Right lobe of liver (tissue), 6 donors: ENCODE measurements at regions not wholly inside any gene's neighbourhood (a gene's known extent, or its start where the extent isn't known, plus 50 kb on each side); places are given as distances from the start of the nearest gene placed in this dataset.

ENCODE experiments used
- ATAC-seq, 4 donors: fragments of 200-7000 bp; cut with Tn5 transposase; one replicate each; pipeline ENCODE4 v1.9.1; 2020; ENCODE audit warnings: mild to moderate bottlenecking in 4 of 4, moderate library complexity in 4 of 4
- DNase-seq, 3 donors: peaks; one replicate each; pipeline ENCODE4 v3.0.0-alpha.2; 2020
- H3K27ac ChIP-seq, 3 donors: fragments of 200-600 bp; one replicate each; pipeline ENCODE4 v1.8.0; 2022
- H3K27me3 ChIP-seq, 2 donors: fragments of 200-600 bp; one replicate each; pipeline ENCODE4 v1.8.0; 2022
- H3K36me3 ChIP-seq, 4 donors: fragments of 200-600 bp; sonication (generic) in 1 of 4; one replicate each; pipeline versions ENCODE4 v1.5.1 to v1.8.0; 2017 to 2022; ENCODE audit warnings: control low read depth in 1 of 4
- H3K4me1 ChIP-seq, 4 donors: fragments of 200-600 bp; sonication (generic) in 1 of 4; one replicate each; pipeline versions ENCODE4 v1.5.1 to v1.8.0; 2017 to 2022; ENCODE audit warnings: control low read depth in 1 of 4
- H3K4me3 ChIP-seq, 3 donors: fragments of 200-600 bp; one replicate each; pipeline ENCODE4 v1.8.0; 2022
- H3K9me3 ChIP-seq, 4 donors: fragments of 200-600 bp; sonication (generic) in 1 of 4; one replicate each; pipeline versions ENCODE4 v1.5.1 to v1.8.0; 2017 to 2022; ENCODE audit warnings: control low read depth in 1 of 4
- POLR2A ChIP-seq: fragments of 450-650 bp; IDR thresholded peaks from one replicate; pipeline ENCODE4 v1.6.1; 2017; ENCODE audit warnings: antibody characterized with exemption, mild to moderate bottlenecking
- WGBS: methylation state at CpG from one replicate; pipeline ENCODE4 v1.1.6; 2018; ENCODE audit warnings: low coverage, low lambda C conversion rate; ENCODE audit not compliant: insufficient coverage; ENCODE audit errors: missing lambda C conversion rate; 5-methylcytosine and 5-hydroxymethylcytosine counted together
- intact Hi-C, 2 donors: fragments of 100-400 bp; cut with DNase I; formaldehyde crosslinking; loops; one replicate each; pipeline versions ENCODE4 v1.11.2 to v1.14.1; 2022
- TF ChIP-seq, protein P1 (sequence below), 4 donors: fragments of 200-600 bp in 3 of 4; fragments of 450-650 bp in 1 of 4; IDR thresholded peaks; one replicate each; pipeline versions ENCODE4 v1.5.1 to v1.8.0; 2016 to 2022; ENCODE audit warnings: antibody characterized with exemption in 4 of 4, mild to moderate bottlenecking in 2 of 4
- donor health status: DM: no; HTN: yes; CAD: no.
- donor health status: DM: no; HTN: no; CAD: no.
- donor health status: DM: no; HTN: no; CAD: no.
- donor health status: DM: no; HTN: yes; CAD: no.
- donor health status: DM: no; HTN: yes; CAD: no.

- Histone ChIP-seq H3K9me3 (no peaks in the 10 kb centered on the region), H3K4me3 (no peak overlapping the region), H3K27me3 (no peaks in the 10 kb centered on the region), H3K27ac (no peak overlapping the region), H3K36me3 (no peaks in the 10 kb centered on the region), H3K4me1 (no peaks in the 10 kb centered on the region)
- ATAC-seq (no peak), DNase-seq (no peak)
- WGBS: 24% methylated on average over 3 of the region's 3 CpGs
- TF ChIP-seq, protein P1, sequence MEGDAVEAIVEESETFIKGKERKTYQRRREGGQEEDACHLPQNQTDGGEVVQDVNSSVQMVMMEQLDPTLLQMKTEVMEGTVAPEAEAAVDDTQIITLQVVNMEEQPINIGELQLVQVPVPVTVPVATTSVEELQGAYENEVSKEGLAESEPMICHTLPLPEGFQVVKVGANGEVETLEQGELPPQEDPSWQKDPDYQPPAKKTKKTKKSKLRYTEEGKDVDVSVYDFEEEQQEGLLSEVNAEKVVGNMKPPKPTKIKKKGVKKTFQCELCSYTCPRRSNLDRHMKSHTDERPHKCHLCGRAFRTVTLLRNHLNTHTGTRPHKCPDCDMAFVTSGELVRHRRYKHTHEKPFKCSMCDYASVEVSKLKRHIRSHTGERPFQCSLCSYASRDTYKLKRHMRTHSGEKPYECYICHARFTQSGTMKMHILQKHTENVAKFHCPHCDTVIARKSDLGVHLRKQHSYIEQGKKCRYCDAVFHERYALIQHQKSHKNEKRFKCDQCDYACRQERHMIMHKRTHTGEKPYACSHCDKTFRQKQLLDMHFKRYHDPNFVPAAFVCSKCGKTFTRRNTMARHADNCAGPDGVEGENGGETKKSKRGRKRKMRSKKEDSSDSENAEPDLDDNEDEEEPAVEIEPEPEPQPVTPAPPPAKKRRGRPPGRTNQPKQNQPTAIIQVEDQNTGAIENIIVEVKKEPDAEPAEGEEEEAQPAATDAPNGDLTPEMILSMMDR (IDR thresholded peaks at IDR 0.05): no peak
- no peak for TF ChIP-seq POLR2A
- intact Hi-C loops: no loop called here
These were observed 291.4 kb upstream of the ATP11B start for GRCh38 chr3:182501856-182502255.

DNA sequence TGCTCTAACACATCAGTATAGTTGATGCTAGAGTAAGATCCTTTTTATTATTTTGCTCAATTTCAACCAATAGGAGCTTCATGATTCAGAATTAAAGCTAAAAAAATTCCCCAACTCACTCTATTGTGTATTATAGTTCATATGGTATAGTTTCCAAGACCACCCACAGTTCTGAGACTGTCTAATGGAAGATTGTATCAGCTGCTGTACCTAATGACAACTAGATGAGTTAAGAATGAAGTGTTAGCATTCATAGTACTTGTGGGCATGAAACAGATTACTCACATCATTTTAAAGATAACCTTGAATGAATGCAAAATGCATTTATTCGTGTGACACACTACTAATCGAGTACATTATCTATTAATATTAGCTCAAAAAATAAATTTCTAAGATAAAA lies 289.9 kb upstream of the ATP11B start:
- ATAC-seq (no peak), DNase-seq (no peak)
- WGBS: 42% methylated on average over 2 of the region's 2 CpGs
- TF ChIP-seq, protein P1 (IDR thresholded peaks at IDR 0.05): no peak
- no peak for TF ChIP-seq POLR2A
- intact Hi-C loops: no loop called here
- no peaks in the 10 kb centered on the region for H3K27me3 ChIP-seq
- H3K9me3 ChIP-seq: no peaks in the 10 kb centered on the region
- no peaks in the 10 kb centered on the region for H3K36me3 ChIP-seq
- H3K4me1 ChIP-seq: no peaks in the 10 kb centered on the region
- no peak overlapping the region for H3K27ac ChIP-seq
- H3K4me3 ChIP-seq: no peak overlapping the region

GRCh38 chr3:182508919-182509711 lies 284.2 kb upstream of the ATP11B start:
- DNase-seq: no peak
- Histone ChIP-seq H3K27ac (no peak overlapping the region), H3K4me3 (no peak overlapping the region), H3K4me1 (no peaks in the 10 kb centered on the region), H3K9me3 (no peaks in the 10 kb centered on the region), H3K36me3 (no peaks in the 10 kb centered on the region), H3K27me3 (no peaks in the 10 kb centered on the region)
- intact Hi-C loops: no loop called here
- WGBS: 41% methylated on average over 13 of the region's 13 CpGs
- no peak for TF ChIP-seq POLR2A
- TF ChIP-seq, protein P1 (IDR thresholded peaks at IDR 0.05): no peak
- ATAC-seq: no peak

DNA sequence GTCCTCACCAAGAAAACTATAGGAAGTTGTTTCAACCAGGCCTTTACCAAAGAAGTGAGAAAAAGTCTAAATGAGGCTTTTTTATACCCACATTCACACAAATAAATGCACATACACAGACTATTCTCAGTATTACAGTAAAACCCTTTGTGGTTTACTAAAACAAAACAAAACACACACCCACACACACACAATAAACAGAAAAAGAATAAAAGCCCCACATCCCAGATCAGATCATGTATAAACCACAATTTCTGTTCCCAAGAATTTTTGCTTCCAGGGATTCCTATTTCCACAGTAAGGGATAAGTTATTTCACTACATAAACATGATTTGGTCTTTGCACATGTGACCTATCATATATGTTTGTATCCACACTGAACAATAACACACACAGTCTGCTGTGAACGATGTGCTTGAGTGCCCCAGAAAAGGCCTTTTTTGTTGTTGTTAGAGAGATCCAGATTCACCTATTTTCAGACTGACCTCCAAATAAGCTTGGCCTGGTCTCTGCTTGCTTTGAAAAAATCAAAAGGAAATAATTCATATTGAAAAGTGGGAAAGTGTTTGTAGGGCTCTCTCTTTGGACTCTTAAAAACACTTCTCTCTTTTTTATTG lies 283.4 kb upstream of the ATP11B start:
- no peak overlapping the region for H3K4me3 ChIP-seq
- WGBS: 36% methylated on average over 1 of the region's 1 CpG
- no peaks in the 10 kb centered on the region for H3K27me3 ChIP-seq
- TF ChIP-seq, protein P1 (IDR thresholded peaks at IDR 0.05): no peak
- no peak for TF ChIP-seq POLR2A
- no peak for DNase-seq
- H3K9me3 ChIP-seq: no peaks in the 10 kb centered on the region
- H3K27ac ChIP-seq: no peak overlapping the region
- no peaks in the 10 kb centered on the region for H3K36me3 ChIP-seq
- intact Hi-C loops: no loop called here
- no peaks in the 10 kb centered on the region for H3K4me1 ChIP-seq
- ATAC-seq: no peak
